K562 (cell line): ENCODE measurements at regions not wholly inside any gene's neighbourhood (a gene's known extent, or its start where the extent isn't known, plus 50 kb on each side); places are given as distances from the start of the nearest gene placed in this dataset.

Source experiments
- ATAC-seq: fragments of 200-7000 bp; cut with Tn5 transposase; 3 replicates; pipeline ENCODE4 v1.9.1; 2020; ENCODE audit warnings: moderate library complexity
- BruUV-seq: library from RNA; stranded (reverse); fragments of 400-500 nt; replicated peaks from 2 replicates; lab custom pipeline; 2021; lab: Mats Ljungman, UMichigan
- CTCF ChIA-PET: fragments of 300-600 bp; formaldehyde crosslinking; extraction: SDS; loops from one replicate; lab custom pipeline; 2021; ENCODE audit warnings: low intra/inter-chr PET ratio; lab: Yijun Ruan, JAX
- POLR2A ChIA-PET: fragments of 300-600, 350-650 bp; sonication (Branson Sonifier 250); formaldehyde crosslinking; extraction: SDS; loops from one replicate; lab custom pipeline; 2021; ENCODE audit warnings: antibody characterized with exemption, inconsistent platforms; lab: Yijun Ruan, JAX
- DNase-seq, 4 experiments: peaks; one replicate each; pipeline versions ENCODE4 v3.0.0 to v3.0.0-alpha.2; 2011 to 2018; ENCODE audit warnings: low spot score in 3 of 4, mixed read lengths in 3 of 4; ENCODE audit errors: extremely low read depth in 1 of 4
- FAIRE-seq: peaks from 2 replicates; lab custom pipeline; 2011; peaks lifted over from hg19 to GRCh38; lab: Jason Lieb, UNC
- H2AFZ ChIP-seq: 2 replicates; pipeline ENCODE4 v1.6.0; 2011; ENCODE audit warnings: low read depth, low read length, control low read depth, inconsistent platforms
- H3K27ac ChIP-seq: fragments of 200-600 bp; 3 replicates; pipeline ENCODE4 v1.8.0; 2011; ENCODE audit warnings: low read depth, mild to moderate bottlenecking, control low read depth, inconsistent platforms, low read length, moderate library complexity, mixed read lengths; ENCODE audit errors: extremely low read depth
- H3K27me3 ChIP-seq, 2 experiments: fragments of 300-600 bp in 1 of 2; 2 replicates in 1 of 2; 3 replicates in 1 of 2; pipeline versions ENCODE4 v1.6.0 to v1.8.0; 2011; ENCODE audit warnings: inconsistent platforms in 2 of 2, low read length in 2 of 2, mild to moderate bottlenecking in 1 of 2, mixed read lengths in 1 of 2, moderate library complexity in 1 of 2; ENCODE audit not compliant: control insufficient read depth in 2 of 2, insufficient read depth in 2 of 2
- H3K36me3 ChIP-seq: fragments of 300-600 bp; 3 replicates; pipeline ENCODE4 v1.8.0; 2011; ENCODE audit warnings: mild to moderate bottlenecking, low read length, inconsistent platforms; ENCODE audit not compliant: control insufficient read depth, insufficient read depth
- H3K4me1 ChIP-seq, 2 experiments: fragments of 200-600 bp in 1 of 2; replicated peaks in 1 of 2; 2 replicates in 1 of 2; 3 replicates in 1 of 2; pipeline versions ENCODE4 v1.5.1 to v1.8.0; 2011; ENCODE audit warnings: inconsistent platforms in 2 of 2, low read length in 2 of 2, mild to moderate bottlenecking in 1 of 2, mixed read lengths in 1 of 2, moderate library complexity in 1 of 2; ENCODE audit not compliant: control insufficient read depth in 2 of 2, insufficient read depth in 2 of 2
- H3K4me2 ChIP-seq: 2 replicates; pipeline ENCODE4 v1.6.1; 2011; ENCODE audit warnings: low read length, control low read depth, inconsistent platforms, mixed read lengths; ENCODE audit not compliant: insufficient read depth
- H3K4me3 ChIP-seq: fragments of 200-600 bp; sonication (generic), shearing (Covaris generic); 2 replicates; pipeline ENCODE4 v1.5.1; 2016; ENCODE audit warnings: control low read depth, inconsistent platforms
- H3K79me2 ChIP-seq: fragments of 200-600 bp; 3 replicates; pipeline ENCODE4 v1.8.0; 2011; ENCODE audit warnings: low read length, inconsistent platforms; ENCODE audit not compliant: control insufficient read depth, insufficient read depth
- H3K9ac ChIP-seq, 2 experiments: 2 replicates each; pipeline versions ENCODE4 v1.6.0 to v1.6.1; 2011; ENCODE audit warnings: low read depth in 2 of 2, low read length in 2 of 2, control low read depth in 1 of 2, inconsistent platforms in 1 of 2, mild to moderate bottlenecking in 1 of 2, mixed read lengths in 1 of 2; ENCODE audit not compliant: insufficient read depth in 1 of 2
- H3K9me1 ChIP-seq: one replicate; pipeline ENCODE4 v1.6.0; 2011; ENCODE audit warnings: inconsistent platforms, mild to moderate bottlenecking, low read length, moderate library complexity; ENCODE audit not compliant: control insufficient read depth, insufficient read depth
- H3K9me3 ChIP-seq: replicated peaks from 2 replicates; pipeline ENCODE4 v1.5.1; 2011; ENCODE audit warnings: low read depth, low read length, inconsistent platforms; ENCODE audit not compliant: control insufficient read depth, insufficient read depth
- H4K20me1 ChIP-seq: replicated peaks from 2 replicates; pipeline ENCODE4 v1.6.1; 2011; ENCODE audit warnings: low read length, inconsistent platforms, mixed read lengths; ENCODE audit not compliant: control insufficient read depth, insufficient read depth
- ADNP ChIP-seq: fragments of 200-800 bp; sonication (Bioruptor generic); IDR thresholded peaks from 2 replicates; pipeline ENCODE4 v1.6.1; 2016; ENCODE audit warnings: missing genetic modification characterization, missing compliant biosample characterization
- E2F1 ChIP-seq: sonication (generic); formaldehyde crosslinking; IDR thresholded peaks from 2 replicates; pipeline ENCODE4 v1.8.1; 2023; ENCODE audit warnings: mild to moderate bottlenecking, missing genetic modification reagents, moderate library complexity
- EHMT2 ChIP-seq: fragments of 450-650 bp; IDR thresholded peaks from 2 replicates; pipeline ENCODE4 v1.6.1; 2018; ENCODE audit warnings: antibody characterized with exemption
- GATAD2B ChIP-seq: fragments of 450-650 bp; IDR thresholded peaks from 2 replicates; pipeline ENCODE4 v1.6.1; 2017; ENCODE audit warnings: mild to moderate bottlenecking, borderline replicate concordance
- HMGN3 ChIP-seq: IDR thresholded peaks from 2 replicates; pipeline ENCODE4 v1.6.1; 2011; ENCODE audit warnings: borderline replicate concordance, low read depth, mild to moderate bottlenecking, mixed read lengths, low read length; ENCODE audit not compliant: insufficient read length; ENCODE audit errors: extremely low read depth
- PCBP1 ChIP-seq: fragments of 200-400 bp; formaldehyde crosslinking; IDR thresholded peaks from 2 replicates; pipeline ENCODE4 v1.6.1; 2018; ENCODE audit warnings: mild to moderate bottlenecking, low read depth, low read length; ENCODE audit not compliant: poor library complexity, severe bottlenecking
- PCBP2 ChIP-seq: fragments of 200-400 bp; formaldehyde crosslinking; IDR thresholded peaks from 2 replicates; pipeline ENCODE4 v1.6.1; 2018; ENCODE audit warnings: low read length, low read depth, mild to moderate bottlenecking, moderate library complexity; ENCODE audit not compliant: poor library complexity, severe bottlenecking
- PHF8 ChIP-seq: fragments of 200-600 bp; sonication (generic); IDR thresholded peaks from 2 replicates; pipeline ENCODE4 v1.6.1; 2012; ENCODE audit warnings: mixed run types, mild to moderate bottlenecking, inconsistent platforms, low read length, moderate library complexity, borderline replicate concordance
- RAD21 ChIP-seq, 2 experiments: fragments of 250-450 bp in 1 of 2; fragments of 450-650 bp in 1 of 2; sonication (Bioruptor Pico) in 1 of 2; formaldehyde crosslinking in 1 of 2; IDR thresholded peaks in 1 of 2; conservative IDR thresholded peaks in 1 of 2; 2 replicates each; pipeline versions ENCODE4 v1.4.0 to v1.8.0; 2020 to 2022; ENCODE audit warnings: mild to moderate bottlenecking in 2 of 2, moderate library complexity in 1 of 2
- RB1 ChIP-seq: fragments of 450-650 bp; IDR thresholded peaks from 2 replicates; pipeline ENCODE4 v1.6.1; 2017; ENCODE audit warnings: low read depth, mild to moderate bottlenecking
- TAF1 ChIP-seq: IDR thresholded peaks from 2 replicates; pipeline ENCODE4 v1.6.1; 2011; ENCODE audit warnings: mild to moderate bottlenecking, low read length, moderate library complexity; ENCODE audit not compliant: insufficient read depth, control insufficient read depth, severe bottlenecking; ENCODE audit errors: extremely low read depth
- ZNF212 ChIP-seq: fragments of 450-650 bp; formaldehyde crosslinking; IDR thresholded peaks from 2 replicates; pipeline ENCODE4 v1.4.0; 2020; ENCODE audit warnings: mild to moderate bottlenecking
- ZNF395 ChIP-seq: fragments of 200-800 bp; sonication (Bioruptor generic); IDR thresholded peaks from 2 replicates; pipeline ENCODE4 v1.6.1; 2017; ENCODE audit warnings: missing genetic modification characterization, missing compliant biosample characterization
- ZNF75A ChIP-seq: fragments of 450-650 bp; formaldehyde crosslinking; IDR thresholded peaks from 2 replicates; pipeline ENCODE4 v1.4.0; 2020; ENCODE audit warnings: mild to moderate bottlenecking
- ZNF77 ChIP-seq: fragments of 250-450 bp; sonication (Bioruptor Pico); IDR thresholded peaks from 2 replicates; pipeline ENCODE4 v1.5.0; 2020
- WGBS: fragments of 100-300 bp; shearing (Covaris generic); methylation state at CpG from one replicate; pipeline ENCODE4 v1.1.6; 2016; ENCODE audit warnings: low coverage, mixed read lengths; ENCODE audit not compliant: insufficient coverage; ENCODE audit errors: missing lambda C conversion rate; 5-methylcytosine and 5-hydroxymethylcytosine counted together
- in situ Hi-C: fragments of 300-500 bp; cut with MboI; formaldehyde crosslinking; loops from 4 replicates; pipeline ENCODE4 v1.15.0; 2018; ENCODE audit warnings: inconsistent platforms, mixed read lengths
- intact Hi-C: fragments of 100-400 bp; cut with micrococcal nuclease; formaldehyde crosslinking; loops from 2 replicates; pipeline ENCODE4 v1.14.2; 2022
- TF ChIP-seq, protein P1 (sequence below): fragments of 250-450 bp; sonication (Bioruptor Pico); IDR thresholded peaks from 2 replicates; pipeline ENCODE4 v1.4.0; 2020; ENCODE audit warnings: borderline replicate concordance
- TF ChIP-seq, protein P2 (sequence below): fragments of 450-650 bp; IDR thresholded peaks from 2 replicates; pipeline ENCODE4 v1.6.1; 2016; ENCODE audit warnings: low read depth, mild to moderate bottlenecking, moderate library complexity
- TF ChIP-seq, protein P3 (sequence below): sonication (generic); formaldehyde crosslinking; IDR thresholded peaks from 2 replicates; pipeline ENCODE4 v1.9.0; 2022; ENCODE audit warnings: mild to moderate bottlenecking, missing genetic modification reagents

DNA sequence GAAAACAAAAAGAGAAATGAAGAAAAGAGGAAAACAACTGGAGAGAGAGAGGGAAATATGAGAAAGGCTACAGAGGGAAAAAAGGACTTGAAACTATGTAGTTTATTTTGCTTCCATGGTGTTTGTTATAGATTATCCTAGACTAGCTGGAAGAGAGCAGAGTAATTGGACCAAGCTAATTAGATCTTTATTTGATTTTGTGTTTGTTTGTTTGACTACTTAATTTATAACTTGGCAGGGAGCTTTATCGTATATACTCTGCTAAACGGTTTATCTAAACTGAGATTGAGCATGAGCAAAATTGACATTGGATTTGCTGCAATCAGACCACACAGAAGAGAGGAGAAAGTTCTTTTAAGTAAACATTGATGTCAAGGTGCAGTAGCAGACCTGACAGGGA lies 443.8 kb upstream of the USP24 start (continued):
- TF ChIP-seq, protein P1, sequence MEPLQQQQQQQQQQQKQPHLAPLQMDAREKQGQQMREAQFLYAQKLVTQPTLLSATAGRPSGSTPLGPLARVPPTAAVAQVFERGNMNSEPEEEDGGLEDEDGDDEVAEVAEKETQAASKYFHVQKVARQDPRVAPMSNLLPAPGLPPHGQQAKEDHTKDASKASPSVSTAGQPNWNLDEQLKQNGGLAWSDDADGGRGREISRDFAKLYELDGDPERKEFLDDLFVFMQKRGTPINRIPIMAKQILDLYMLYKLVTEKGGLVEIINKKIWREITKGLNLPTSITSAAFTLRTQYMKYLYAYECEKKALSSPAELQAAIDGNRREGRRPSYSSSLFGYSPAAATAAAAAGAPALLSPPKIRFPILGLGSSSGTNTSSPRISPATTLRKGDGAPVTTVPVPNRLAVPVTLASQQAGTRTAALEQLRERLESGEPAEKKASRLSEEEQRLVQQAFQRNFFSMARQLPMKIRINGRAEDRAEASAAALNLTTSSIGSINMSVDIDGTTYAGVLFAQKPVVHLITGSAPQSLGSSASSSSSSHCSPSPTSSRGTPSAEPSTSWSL, result no peak
- TF ChIP-seq TAF1 (no peak), E2F1 (CRISPR knock-in tag) (no peak), ZNF77 (CRISPR knock-in tag) (no peak), RAD21 (CRISPR knock-in tag; conservative IDR thresholded peaks at IDR 0.05 in 1 of 2, IDR thresholded peaks at IDR 0.05 in 1 of 2) (no peak)

- in situ Hi-C loops (no loop called here), intact Hi-C loops (no loop called here)
- Histone ChIP-seq H3K9ac (no peak overlapping the region), H3K27me3 (no peaks in the 10 kb centered on the region), H3K79me2 (no peaks in the 10 kb centered on the region), H3K27ac (no peak overlapping the region), H3K4me2 (no peak overlapping the region), H3K4me1 (no peaks in the 10 kb centered on the region), H2AFZ (no peak overlapping the region), H3K9me3 (no peaks in the 10 kb centered on the region), H3K4me3 (no peak overlapping the region), H3K9me1 (no peaks in the 10 kb centered on the region), H3K36me3 (no peaks in the 10 kb centered on the region), H4K20me1 (no peaks in the 10 kb centered on the region)
- no TSS peak for BruUV-seq
- ChIA-PET CTCF (no interaction called here), POLR2A (no interaction called here)
- no peak for ATAC-seq
- 0% methylated on average over 4 of the region's 4 CpGs for WGBS
- FAIRE-seq, result no peak
- DNase-seq, result no peak
- TF ChIP-seq HMGN3 (no peak), RB1 (no peak), ZNF395 (CRISPR knock-in tag) (no peak), EHMT2 (no peak), PCBP1 (no peak), ADNP (tag) (no peak), PCBP2 (no peak), ZNF212 (CRISPR knock-in tag) (no peak), GATAD2B (no peak), ZNF75A (CRISPR knock-in tag) (no peak), PHF8 (no peak)
- TF ChIP-seq, protein P2, sequence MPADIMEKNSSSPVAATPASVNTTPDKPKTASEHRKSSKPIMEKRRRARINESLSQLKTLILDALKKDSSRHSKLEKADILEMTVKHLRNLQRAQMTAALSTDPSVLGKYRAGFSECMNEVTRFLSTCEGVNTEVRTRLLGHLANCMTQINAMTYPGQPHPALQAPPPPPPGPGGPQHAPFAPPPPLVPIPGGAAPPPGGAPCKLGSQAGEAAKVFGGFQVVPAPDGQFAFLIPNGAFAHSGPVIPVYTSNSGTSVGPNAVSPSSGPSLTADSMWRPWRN, result no peak
- TF ChIP-seq, protein P3, sequence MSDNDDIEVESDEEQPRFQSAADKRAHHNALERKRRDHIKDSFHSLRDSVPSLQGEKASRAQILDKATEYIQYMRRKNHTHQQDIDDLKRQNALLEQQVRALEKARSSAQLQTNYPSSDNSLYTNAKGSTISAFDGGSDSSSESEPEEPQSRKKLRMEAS (CRISPR knock-in tag), result no peak
Measured at GRCh38 chr1:55654750-55655149, 439.6 kb upstream of the USP24 start.
